Left hindlimb (tissue), 1 donor: ENCODE measurements at regions not wholly inside any gene's neighbourhood (a gene's known extent, or its start where the extent isn't known, plus 50 kb on each side); places are given as distances from the start of the nearest gene placed in this dataset.
"Not testable (repeated sequence)": the region's sequence is repeated elsewhere in the genome, so short reads cannot be mapped to it uniquely, and the experiment has no call there.

ENCODE experiments used
- DNase-seq: peaks from one replicate; pipeline ENCODE4 v3.0.0-alpha.2; 2018

DNA sequence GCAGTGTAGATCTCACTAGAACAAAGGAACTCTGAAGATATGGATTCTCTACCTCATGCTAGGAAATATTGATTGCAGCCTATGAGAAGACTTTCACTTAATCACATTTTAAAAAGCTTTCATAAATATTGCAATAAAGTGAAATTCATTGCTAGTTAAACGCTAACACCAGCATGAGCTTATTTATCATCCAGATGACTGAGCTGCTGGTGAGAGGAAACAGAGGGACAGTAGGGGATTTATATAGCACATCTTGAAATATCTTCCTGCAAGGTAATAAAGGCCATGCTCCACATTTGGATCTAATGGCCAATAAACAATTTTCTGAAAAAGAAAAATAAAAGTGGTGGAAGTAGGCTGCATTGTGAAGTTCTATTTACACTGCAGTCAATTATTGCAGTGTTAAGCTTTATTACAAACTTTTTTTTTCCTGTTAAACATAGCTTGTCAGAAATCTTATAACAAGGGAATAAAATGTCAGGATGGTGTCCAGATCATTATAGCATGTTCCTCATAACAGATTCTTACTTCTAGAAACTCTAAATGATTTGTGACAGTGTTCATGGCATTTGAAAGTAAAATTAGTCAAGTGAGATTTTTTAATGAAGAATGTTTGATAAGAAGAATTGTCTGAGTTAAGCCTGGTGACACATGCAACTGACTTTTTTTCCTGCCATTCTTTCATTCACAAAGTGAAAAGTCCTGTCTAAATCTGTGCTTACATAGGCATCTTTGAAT is 342.6 kb downstream of the DMAC1 start:
- no peak for DNase-seq

DNA sequence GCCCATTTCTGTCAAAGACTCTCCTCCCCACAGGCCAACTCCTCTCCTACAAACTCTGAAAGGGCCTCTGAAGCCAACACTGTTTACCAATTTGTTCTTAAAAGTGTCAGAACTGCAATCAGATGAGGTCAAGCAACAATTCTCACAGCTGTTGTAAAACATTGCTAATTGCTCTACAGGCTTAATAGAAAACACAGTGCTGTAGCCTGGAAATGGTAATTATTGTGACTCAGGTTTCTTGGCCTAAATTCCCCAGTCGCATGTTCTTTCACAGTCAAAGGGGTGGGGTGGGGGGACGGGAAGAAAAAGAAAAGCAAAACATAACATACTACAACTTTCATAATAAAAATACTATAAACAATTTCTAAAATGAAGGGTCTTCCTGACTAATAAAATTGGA is 343.2 kb downstream of the DMAC1 start:
- DNase-seq, result no peak

DNA sequence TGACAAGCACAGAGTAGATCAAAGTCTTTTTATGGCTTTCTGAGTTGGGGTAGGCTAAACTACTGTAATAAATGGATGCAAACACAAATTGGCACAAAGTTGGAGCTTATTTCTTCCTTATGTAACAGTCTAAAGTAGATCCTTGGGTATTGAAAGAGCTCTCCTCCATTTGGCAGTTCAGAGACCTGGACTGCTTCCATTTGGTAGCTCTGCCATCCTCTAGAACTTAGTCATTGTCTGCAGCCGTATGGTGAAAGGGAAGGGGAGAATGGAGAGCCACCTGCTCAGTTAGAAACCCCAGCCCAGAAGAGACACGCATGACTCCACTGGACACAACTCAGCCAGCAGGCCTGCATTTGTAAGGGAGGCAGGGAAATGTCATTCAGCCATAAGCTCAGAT is 345.0 kb downstream of the DMAC1 start:
- DNase-seq, result no peak

DNA sequence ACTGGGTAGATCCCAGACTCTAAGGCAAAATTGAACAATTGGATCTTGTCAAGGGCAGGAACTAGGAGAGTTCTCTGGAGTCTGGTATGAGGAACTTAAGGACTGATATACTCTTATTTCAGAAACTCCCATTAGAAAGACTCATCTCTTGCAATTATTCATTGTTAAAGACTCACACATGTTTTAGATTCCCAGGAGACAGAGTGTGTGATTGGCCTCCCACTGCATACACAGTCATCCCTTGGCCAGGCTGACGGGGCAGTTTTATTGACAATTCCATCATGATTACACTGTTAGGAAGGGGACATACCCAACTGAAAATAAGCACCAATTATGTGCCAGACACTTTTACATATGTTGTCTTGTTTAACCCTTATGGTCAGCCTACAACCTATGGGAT is 347.2 kb downstream of the DMAC1 start:
- DNase-seq, result no peak

DNA sequence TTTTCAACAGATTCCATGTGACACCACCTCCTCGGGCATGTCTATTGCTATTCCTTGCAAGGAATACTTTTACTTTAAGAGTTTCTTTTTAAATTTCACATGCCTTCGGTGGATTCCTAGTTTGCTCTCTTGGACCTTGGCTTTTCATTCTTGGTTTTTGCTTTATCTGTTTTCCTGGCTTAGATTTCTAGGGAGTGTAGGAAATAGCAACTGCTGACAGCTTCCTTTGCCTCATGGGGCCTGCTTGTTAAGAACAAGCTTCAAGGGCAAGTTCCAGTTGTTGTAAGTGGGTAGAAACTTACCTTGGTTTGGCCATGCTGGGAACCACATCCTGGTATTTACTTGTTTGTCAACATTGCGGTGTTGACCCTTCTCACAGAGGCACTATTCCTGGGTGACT is 348.5 kb downstream of the DMAC1 start:
- no peak for DNase-seq

DNA sequence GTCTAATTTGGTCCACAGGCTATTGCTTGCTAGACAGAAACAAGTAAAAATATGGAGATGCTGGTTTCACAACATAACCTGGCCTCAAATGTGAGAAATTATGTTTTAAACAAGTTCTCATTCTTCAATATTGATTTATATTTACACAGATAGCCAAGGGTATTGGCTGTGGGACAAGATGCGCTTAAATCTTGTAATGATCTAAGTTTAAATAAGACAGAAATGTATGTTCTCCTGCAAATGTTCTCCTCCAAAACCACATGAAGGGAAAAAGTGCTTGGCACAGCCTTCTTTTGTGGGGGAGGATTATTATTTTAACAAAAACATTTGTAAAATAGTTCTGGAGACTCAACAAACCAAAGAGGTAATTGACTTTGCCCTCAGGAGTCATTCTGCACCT is 356.0 kb downstream of the DMAC1 start:
- DNase-seq, result no peak

DNA sequence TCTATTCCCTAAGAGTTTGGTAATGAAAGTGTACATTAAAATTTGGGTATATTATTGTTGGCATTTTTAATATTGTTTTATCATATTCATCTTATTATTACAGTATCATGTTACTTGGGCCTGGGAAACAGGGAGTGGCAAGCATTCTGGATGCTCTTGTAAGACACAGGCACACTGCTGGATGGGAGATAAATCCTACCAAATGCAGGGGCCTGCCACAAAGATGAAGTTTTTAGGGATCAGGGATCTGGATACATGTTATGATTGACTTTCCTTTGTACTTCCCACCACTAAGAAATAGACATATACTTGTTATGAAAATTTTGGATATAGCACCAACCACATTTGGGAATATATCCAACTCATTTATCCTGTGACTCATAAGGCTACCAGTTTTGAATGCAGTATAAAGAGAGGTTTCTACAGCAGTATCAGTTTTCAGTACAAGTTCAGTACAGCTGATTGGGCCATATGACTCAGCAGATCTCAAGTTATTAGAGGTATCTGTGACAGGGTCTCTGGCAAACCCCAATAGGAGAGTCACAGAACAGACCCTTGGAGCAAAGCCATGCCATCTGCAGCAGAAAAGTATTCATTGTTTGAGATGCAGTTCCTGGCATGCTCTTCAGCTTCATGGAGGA is 360.1 kb downstream of the DMAC1 start:
- no peak for DNase-seq

DNA sequence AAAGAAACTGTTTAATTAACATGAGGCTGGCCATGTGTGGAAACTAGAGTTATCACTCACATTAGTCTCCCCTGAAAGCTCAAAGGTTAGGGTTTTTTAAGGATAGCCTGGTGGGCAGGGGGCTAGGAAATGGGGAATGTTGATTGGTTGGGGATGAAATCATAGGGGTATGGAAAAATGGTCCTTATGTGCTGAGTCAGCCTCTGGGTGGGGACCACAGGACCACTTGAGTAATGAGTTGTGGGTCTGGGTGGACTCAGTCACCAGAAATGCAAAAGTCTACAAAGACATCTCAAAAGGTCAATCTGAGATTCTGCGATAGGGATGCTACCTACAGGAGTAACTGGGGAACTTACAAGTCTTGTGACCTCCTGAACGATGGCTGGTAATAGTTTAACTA is 362.8 kb downstream of the DMAC1 start:
- DNase-seq, result no peak

DNA sequence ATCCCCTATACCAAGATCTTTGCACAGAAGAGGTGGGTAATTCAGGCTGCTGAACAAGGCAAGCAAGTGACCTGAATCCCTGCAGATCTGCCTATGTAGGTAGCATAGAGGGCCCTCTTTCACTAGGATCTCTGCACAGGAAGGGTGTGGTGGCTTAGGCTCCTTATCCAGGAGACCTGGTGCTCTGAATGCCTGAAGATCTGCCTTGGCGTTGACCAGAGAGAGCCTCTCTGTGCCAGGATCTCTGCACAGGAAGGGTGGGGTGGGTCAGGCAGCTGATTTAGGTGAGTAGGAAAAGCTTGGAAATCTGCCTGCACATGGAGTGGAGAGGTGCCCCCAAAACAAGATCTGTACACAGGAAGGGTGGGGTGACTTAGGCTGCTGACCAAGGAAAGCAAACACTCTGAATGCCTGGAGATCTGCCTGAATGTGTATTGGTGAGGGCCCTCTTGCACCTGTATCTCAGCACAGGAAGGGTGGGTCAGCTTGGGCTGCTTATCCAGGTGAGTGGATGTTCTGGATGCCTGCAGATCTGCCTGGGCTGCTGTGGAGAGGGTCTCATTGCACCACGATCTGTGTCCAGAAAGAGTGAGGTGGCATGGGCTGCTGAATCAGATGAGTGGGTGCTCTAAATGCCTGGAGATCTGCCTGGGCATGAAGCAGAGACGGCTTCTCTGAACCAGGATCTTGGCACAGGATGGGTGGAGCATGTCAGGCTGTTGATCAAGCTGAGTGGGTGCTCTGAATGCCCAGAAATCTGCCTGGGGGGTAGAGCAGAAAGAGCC is 365.9 kb downstream of the DMAC1 start:
- no peak for DNase-seq

DNA sequence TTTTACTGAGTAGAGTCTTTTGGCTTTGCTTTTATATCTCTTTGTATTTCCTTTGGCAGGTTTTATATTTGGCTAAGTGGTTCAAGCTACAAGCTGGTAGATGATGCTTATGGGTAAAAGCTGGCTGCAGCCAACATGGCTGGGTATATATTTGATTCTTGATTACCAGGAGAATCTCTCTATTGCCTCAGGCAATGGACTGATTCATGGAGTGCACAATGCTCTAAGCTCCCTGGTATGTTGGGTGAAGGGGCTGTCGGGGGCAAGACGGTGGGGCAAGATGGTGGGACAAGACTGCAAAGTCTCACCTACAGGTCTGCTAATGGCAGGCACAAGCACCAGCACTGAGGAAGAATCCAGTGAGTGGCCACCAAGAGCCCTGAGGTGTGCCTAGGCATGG is 366.6 kb downstream of the DMAC1 start:
- no peak for DNase-seq

DNA sequence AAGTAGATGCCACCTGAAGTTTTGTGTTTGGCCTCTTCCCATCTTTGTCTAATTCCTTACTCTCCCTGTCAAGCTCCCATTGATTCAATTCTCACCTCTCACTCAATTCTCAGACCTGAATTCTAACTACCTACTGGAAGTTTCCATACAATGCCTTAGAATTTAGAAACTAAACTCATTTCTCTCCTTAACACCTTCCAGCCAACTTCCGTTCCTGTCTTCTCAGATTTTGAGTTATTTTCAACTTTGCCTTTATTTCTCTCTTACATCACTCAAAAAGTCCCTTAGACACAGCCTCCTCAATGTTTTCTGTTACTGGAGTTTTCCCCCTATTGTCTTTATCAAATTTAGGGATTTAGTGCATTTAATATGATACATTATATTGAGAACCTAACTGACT is 382.2 kb downstream of the DMAC1 start:
- DNase-seq, result not testable (repeated sequence)

DNA sequence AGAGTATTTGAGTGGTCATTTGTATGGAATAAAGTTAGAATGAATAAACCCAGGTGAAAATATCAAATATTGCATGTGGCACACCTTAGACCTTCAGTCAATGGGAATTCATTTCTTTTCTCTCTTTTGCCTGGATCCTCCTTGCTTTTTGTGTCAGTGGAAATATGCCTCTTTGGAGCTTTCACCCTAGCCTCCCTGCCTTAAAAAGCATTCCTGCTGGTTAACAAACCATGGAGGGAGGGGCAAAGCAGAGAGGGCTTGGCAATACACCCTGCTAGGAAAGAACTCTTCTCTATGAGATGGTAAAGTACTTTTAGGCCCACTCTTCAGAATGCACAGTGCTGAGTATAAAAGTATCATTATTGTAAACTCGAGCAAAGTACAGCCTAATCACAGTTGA is 383.7 kb downstream of the DMAC1 start:
- no peak for DNase-seq

DNA sequence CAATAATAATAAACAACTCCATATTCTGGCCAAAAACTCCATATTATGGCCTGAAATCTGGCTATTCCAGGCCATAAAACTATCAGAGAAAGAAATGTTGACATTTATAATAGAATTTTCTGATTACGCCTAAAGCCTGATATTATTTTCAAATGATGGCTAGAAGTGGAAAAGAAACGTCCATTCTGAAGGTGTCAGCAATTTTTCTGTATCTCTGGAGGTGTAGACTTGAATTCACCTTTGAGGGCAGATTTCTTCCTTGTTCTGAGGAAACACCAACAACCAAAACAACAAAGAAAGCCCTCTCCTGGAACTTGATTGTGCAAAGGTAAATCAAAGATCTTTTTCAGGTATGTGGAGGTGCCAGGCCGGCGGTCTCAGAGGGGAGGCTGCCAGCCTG is 390.7 kb downstream of the DMAC1 start:
- DNase-seq, result no peak

DNA sequence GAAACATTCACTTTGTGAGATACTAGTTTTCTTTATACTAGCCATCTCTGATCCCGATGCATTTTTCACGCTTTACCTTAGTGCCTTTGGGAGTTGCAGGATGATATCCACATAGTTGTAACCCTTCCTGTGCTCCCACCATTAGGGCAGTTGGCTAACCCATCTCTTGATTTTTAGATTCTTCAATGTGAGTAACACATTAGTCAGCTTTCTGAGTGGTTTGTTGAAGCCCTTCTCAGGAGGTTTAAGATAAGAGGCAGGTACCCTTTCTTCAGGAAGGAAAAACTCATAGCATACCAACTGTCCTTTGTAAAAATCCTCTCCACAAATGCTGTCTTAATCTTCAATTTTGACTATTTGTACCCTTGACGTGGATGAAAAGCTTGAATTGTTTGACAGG is 392.3 kb downstream of the DMAC1 start:
- no peak for DNase-seq

DNA sequence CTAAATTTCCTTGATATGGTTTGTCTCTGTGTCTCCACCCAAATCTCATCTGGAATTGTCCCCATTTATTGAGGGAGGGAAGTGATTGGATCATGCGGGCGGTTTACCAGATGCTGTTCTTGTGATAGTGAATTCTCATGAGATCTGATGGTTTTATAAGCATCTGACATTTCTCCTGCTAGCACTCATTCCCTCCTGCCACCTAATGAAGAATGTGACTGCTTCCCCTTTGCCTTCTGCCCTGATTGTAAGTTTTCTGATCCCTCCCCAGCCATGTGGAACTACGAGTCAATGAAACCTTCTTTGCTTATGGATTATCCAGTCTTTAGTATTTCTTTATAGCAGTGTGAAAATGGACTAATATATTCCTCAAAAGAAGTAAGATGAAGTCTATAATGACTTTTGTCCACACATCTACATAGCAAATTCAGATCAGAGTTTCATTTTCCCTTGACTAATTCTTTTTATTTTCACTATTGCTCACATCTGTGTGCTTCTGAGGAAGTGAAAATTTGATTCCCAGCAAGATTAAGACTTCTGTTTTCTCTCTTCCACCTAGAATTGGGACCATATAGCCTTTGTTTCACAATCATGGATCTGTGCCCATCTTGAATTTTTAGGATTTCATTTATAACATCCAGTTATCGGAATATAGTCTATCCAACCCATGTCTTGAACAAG is 393.5 kb downstream of the DMAC1 start:
- DNase-seq, result no peak

DNA sequence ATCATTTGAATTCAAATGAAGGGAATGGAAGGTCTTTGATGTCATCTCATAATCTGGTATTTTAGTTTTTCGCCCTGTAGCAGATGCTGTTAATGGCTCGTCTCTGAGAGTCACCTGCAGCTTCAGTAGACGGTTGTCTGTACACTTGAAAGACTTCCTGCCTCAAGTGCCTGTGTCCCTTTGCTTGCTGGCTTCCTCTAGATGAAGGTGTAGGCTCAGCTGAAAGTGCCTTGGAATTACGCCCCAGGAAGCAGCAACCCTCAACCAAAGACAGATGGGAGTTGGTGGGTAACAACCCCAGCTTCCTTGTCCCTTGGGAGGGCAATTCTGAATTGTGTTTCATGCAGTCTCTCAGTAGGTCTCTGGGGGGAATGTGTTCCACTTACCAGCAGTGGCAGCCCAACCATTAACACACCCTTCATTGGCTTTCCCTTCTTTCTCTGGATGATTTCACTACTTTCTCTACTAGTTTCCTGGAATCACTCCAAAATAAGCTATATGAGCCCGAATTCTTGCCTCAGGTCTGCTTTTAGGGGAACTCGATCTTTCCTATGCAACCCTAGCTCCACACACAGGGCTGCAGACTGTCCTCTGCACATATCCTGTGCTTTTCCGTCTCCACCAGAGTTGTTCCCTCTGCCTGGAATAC is 395.6 kb downstream of the DMAC1 start:
- DNase-seq, result no peak

DNA sequence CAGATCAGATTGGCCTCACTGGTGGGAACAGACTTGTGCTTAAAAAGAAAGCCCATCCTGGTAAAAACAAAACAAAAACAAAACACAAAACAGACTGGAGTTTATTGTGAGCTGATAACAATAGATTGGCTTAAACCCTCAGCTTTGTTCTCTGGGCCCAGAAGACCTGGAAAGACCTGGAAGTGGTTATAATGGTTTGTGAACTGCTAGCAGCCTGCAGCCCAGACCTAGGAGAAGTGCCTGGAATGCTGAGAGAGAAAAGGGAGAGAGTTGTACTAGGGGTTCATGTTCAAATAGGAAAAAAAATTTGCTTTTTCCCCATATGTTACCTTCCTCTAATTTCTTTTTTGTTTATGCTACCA is 396.6 kb downstream of the DMAC1 start:
- DNase-seq, result no peak

DNA sequence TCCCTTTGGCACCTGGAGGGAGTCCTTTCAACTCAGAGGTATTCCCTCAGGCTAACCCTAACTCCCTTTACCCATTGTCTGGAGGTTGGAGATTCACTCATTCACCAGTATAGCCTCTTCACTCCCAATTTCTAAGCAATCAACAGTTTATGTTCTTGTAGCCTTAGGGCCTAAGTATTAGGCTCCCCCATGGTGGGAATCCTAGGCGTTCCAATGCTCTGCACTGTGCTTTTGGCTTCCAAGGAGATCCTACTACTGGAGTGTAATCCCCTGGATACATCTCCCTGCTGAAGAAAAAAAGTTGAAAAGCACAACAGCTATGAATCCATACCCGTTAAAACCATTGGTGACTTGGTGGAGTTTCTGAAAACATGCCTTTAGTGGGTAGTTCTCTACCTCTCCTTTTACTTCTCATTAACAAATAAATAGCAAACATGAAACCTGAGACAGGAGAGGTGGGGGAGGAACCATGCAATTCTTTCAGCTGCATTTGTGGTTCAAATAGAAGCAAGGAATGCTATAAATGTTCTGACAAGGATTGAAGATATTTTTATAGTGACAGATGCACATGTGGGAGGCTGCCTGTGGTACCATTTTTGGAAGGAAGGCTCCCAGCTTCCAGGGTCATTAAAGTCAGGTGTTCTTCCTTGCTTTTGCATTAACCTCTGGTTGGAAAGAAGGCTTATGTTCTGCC is 397.1 kb downstream of the DMAC1 start:
- DNase-seq, result no peak

DNA sequence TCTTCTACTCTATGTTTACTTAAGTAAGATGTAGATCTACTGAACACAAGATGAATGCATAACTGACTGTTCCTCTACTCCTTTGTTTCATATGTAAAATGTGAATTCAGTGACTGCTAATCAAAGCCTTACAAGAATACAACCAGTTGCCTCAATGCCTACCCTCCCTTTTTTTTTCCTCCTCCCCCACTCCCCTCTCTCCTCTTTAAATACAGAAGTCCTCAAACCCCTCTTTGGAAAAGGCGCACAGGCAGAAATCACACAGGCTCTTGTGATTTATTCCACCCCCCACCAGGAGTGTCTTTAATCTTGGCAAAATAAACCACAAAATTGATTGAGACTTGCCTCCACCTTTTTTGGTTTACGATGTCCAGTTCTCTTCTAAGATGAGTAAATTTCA is 398.5 kb downstream of the DMAC1 start:
- DNase-seq, result no peak

DNA sequence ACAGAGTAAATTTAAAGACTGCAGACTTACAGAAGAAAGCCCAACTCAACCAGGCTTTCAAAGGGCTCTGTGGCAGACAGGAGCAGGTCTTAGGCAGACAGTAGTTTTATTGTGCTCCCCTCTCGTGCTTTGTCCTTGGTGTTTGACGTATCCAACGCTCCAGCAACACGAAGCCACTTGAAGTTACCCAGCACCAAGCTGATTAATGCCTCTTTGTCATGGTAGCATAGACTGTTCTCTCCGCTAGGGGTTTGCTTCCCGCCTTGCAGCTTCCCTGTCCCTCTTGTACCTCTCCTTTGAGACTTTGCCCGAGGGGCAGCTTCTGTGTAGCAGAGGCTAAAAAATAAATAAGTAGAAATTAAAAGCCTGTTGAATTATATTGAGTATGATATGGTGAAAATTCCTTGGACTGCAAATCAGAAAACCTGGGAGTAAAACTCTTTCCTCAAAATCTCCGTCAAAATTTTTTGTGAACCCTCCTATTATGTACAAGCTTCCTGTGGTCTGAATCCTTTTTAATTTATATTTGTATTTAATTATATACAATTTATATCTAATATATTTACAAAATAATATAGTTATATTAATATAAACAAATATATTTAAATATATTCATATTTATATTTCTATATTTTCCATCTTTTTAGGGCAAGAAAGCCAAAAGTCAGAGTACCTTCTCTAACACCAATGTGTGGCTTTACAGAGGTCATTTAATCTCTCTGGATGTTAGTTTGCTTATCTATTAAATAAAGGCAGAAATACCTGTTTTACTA is 405.4 kb downstream of the DMAC1 start:
- no peak for DNase-seq

DNA sequence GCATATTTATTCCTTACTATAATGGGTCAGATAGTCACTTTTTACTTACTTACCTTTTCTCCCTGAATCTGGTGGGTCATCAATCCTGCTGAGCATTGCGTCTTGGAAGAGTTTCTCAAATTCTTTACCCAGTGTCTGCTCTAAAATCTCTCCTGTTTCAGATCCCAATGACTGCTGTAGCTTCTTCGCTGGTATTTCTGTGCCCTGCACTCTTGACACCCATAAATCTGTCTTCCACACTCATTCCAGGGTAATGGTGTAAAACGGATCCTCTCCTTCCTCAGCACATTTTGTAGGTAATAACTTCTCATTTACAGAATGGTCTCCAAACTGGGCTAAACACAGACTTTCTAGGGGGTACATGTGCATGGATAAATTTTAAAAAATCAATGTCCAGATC is 407.4 kb downstream of the DMAC1 start:
- DNase-seq, result no peak

DNA sequence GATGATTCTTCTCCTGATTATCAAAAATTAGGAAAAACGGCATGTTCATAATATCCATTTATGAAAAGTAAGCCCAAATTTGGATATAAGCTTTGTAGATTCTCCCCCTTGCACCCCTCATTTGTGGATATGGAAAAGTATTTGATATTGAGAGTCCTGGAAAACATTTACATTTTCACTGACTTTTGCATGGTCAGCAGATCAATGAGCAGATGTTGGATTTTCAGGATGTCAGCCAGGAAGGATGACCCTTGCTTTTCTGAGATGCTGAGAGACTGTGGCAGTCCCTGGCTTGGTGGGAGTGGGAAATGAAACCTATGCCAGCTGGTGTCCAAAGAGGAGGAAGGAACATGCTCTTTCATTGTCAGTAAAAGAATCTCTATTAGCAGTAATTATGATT is 410.8 kb downstream of the DMAC1 start:
- DNase-seq, result no peak
